Left renal pelvis (tissue), 4 donors: ENCODE measurements at regions not wholly inside any gene's neighbourhood (a gene's known extent, or its start where the extent isn't known, plus 50 kb on each side); places are given as distances from the start of the nearest gene placed in this dataset.
"Not testable (repeated sequence)": the region's sequence is repeated elsewhere in the genome, so short reads cannot be mapped to it uniquely, and the experiment has no call there.

Experiments used
- DNase-seq, 4 donors: peaks; one replicate each; pipeline ENCODE4 v3.0.0-alpha.2; 2013; ENCODE audit warnings: low read depth in 4 of 4, low spot score in 3 of 4

- no peak for DNase-seq
Observed at GRCh38 chr13:109985871-109986450, 199.6 kb upstream of the IRS2 start.

GRCh38 chr13:109983447-109983846 is 197.1 kb upstream of the IRS2 start:
- no peak for DNase-seq

- DNase-seq: no peak
Observed at GRCh38 chr13:109981000-109981399, 194.6 kb upstream of the IRS2 start.

GRCh38 chr13:109979676-109980075 is 193.3 kb upstream of the IRS2 start:
- DNase-seq: not testable (repeated sequence)

GRCh38 chr13:109979228-109979627 is 192.8 kb upstream of the IRS2 start:
- DNase-seq: no peak

- no peak for DNase-seq
Observed at GRCh38 chr13:109977212-109977968, 191.0 kb upstream of the IRS2 start.

- DNase-seq: no peak
Observed at GRCh38 chr13:109976206-109976997, 190.0 kb upstream of the IRS2 start.

- no peak for DNase-seq
Observed at GRCh38 chr13:109974354-109974753, 188.0 kb upstream of the IRS2 start.

GRCh38 chr13:109973279-109973678 is 186.9 kb upstream of the IRS2 start:
- DNase-seq: no peak

- no peak for DNase-seq
Observed at GRCh38 chr13:109971456-109972090, 185.2 kb upstream of the IRS2 start.

GRCh38 chr13:109971006-109971405 is 184.6 kb upstream of the IRS2 start:
- DNase-seq: no peak

GRCh38 chr13:109968876-109969577 is 182.6 kb upstream of the IRS2 start:
- DNase-seq: no peak

- DNase-seq: no peak
Observed at GRCh38 chr13:109963960-109964563, 177.7 kb upstream of the IRS2 start.

GRCh38 chr13:109963384-109963783 is 177.0 kb upstream of the IRS2 start:
- no peak for DNase-seq

GRCh38 chr13:109959903-109960302 is 173.5 kb upstream of the IRS2 start:
- DNase-seq: no peak

GRCh38 chr13:109957875-109958274 is 171.5 kb upstream of the IRS2 start:
- DNase-seq: no peak

- DNase-seq: no peak
Observed at GRCh38 chr13:109955598-109955997, 169.2 kb upstream of the IRS2 start.

GRCh38 chr13:109954441-109954840 is 168.1 kb upstream of the IRS2 start:
- DNase-seq: no peak

GRCh38 chr13:109951491-109951890 is 165.1 kb upstream of the IRS2 start:
- no peak for DNase-seq

GRCh38 chr13:109949397-109949796 is 163.0 kb upstream of the IRS2 start:
- DNase-seq: no peak
